ENCODE measurements at regions not wholly inside any gene's neighbourhood (a gene's known extent, or its start where the extent isn't known, plus 50 kb on each side); places are given as distances from the start of the nearest gene placed in this dataset.

GRCh38 chr4:170281027-170281426 is 191.3 kb upstream of the AADAT start:
- no peak for TF ChIP-seq CTCF (IDR thresholded peaks at IDR 0.05; ENCODE audit: low read depth, low read length)
- no peak overlapping the region for H3K4me3 ChIP-seq (ENCODE audit: low read depth, low read length)
- in situ Hi-C loops (cut with HindIII; ENCODE audit: low sequenced_read_pairs): no loop called here
- DNase-seq (ENCODE audit: low read depth, low spot score): no peak

DNA sequence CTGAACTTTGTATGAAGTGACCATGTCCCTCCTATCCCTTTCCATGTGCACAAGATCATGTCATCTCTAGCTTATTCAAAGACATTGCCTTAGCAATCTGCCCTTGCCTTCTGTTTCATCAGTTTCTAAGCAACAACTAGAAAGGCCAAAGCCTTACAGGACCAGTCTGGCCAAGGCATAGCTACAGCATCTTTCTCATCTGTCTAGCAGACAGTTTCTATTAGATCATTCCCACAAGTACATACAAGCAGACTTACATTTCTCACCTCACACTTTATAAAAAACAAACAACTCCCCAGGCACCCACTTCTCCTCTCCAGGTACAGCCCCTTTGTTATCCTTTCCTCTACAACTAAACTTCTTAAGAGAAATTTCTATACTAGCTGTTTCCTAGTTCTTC is 188.7 kb upstream of the AADAT start:
- TF ChIP-seq CTCF (IDR thresholded peaks at IDR 0.05; ENCODE audit: low read depth, low read length): no peak
- no peak for DNase-seq (ENCODE audit: low read depth, low spot score)
- in situ Hi-C loops (cut with HindIII; ENCODE audit: low sequenced_read_pairs): no loop called here
- H3K4me3 ChIP-seq (ENCODE audit: low read depth, low read length): no peak overlapping the region

DNA sequence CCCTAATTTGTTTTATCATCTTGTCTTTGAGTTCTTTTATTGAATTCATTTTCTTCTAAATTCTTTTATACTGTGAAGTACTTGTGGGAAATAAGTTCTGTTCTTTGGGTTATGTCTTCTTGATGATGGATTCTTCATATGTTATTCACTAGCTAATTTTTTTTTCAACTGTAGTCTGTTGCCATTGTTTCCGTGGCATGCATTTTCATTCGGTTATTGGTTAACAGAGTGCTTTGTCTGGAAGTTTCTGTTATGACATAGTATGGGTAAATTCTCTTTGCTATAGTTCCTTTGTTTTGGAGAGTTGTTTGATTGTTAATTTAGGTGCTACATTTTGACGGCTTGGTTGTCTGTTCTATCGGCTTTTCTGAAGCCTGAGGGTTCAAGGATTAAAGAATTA is 184.9 kb upstream of the AADAT start:
- TF ChIP-seq CTCF (IDR thresholded peaks at IDR 0.05; ENCODE audit: low read depth, low read length): no peak
- in situ Hi-C loops (cut with HindIII; ENCODE audit: low sequenced_read_pairs): no loop called here
- no peak for DNase-seq (ENCODE audit: low read depth, low spot score)
- H3K4me3 ChIP-seq (ENCODE audit: low read depth, low read length): no peak overlapping the region

DNA sequence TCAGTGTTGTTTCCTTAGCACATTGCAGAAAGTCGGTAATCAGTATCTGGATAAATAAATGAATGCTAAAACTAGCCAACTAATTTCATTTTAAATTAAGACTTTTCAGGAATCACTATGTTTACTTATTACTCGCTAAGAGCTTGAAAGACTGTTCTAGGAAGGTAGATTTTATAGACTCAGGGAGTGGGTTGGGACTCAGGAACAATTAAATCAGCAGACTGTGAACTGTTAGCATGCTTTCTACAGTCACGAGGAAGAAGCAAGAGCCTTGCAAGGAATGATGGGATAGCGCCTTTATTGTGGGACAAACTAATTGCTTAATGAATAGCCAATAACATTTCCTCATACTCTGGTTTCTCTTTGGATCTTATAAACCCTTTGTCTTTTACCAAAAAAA is 183.2 kb upstream of the AADAT start:
- no peak for DNase-seq (ENCODE audit: low read depth, low spot score)
- in situ Hi-C loops (cut with HindIII; ENCODE audit: low sequenced_read_pairs): no loop called here
- H3K4me3 ChIP-seq (ENCODE audit: low read depth, low read length): no peak overlapping the region
- no peak for TF ChIP-seq CTCF (IDR thresholded peaks at IDR 0.05; ENCODE audit: low read depth, low read length)

DNA sequence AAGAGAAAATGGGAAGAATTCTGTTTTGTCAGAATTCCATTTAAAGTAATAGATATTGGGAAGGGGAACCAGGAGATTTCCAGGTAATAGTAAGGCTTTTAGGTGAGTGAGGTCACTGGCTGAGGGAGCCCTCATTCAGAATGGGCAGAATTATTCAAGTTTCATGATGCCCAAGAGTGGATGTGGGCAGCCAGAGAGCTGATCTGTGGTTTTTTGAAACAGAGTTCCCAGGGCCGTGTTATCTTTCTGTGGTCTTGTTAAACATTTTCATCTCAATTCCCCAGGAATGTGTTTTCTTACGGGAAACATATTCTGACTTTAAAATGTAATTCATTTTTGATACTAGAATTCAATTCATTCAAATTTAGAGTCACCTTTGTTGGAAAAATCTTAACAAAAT is 182.0 kb upstream of the AADAT start:
- TF ChIP-seq CTCF (IDR thresholded peaks at IDR 0.05; ENCODE audit: low read depth, low read length): no peak
- H3K4me3 ChIP-seq (ENCODE audit: low read depth, low read length): no peak overlapping the region
- no peak for DNase-seq (ENCODE audit: low read depth, low spot score)
- in situ Hi-C loops (cut with HindIII; ENCODE audit: low sequenced_read_pairs): no loop called here

DNA sequence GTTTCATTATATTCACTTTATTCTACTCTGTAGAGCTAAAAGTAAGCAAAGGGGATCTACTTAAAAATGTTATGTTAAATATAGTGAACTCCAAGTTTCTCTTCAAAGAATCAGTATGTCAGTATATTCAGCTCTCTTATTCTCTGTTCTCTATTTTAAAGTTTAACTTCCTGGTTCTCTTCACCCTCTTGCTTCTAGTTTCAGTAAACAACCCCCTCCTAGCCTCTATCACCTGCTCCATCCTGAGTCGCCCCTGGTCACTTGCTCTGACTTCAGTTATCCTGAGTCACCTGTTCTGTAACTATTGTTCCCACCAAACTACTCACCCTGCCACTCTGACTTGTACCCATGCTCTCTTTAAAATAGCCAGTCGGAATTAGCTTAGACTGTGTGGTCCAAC is 180.9 kb upstream of the AADAT start:
- in situ Hi-C loops (cut with HindIII; ENCODE audit: low sequenced_read_pairs): no loop called here
- TF ChIP-seq CTCF (IDR thresholded peaks at IDR 0.05; ENCODE audit: low read depth, low read length): no peak
- no peak overlapping the region for H3K4me3 ChIP-seq (ENCODE audit: low read depth, low read length)
- no peak for DNase-seq (ENCODE audit: low read depth, low spot score)

DNA sequence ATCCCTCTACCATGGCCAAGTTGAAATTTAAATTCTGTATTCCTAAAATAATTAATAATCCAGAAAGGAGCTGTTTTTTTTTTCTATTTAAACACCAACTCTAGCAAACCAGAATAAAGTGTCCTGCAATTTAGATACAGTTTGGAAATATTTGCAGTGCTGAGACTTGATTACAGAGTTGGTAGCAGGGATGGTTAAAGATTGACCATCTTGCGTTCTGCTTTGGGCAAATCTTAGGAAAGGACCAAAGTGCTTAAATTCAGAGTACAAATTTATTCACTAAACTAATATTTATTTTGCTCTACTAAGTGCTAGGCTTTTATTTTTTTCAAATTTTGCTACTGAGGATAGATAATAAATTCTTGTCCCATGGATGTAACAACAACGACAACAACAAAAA is 180.2 kb upstream of the AADAT start:
- no peak overlapping the region for H3K4me3 ChIP-seq (ENCODE audit: low read depth, low read length)
- no peak for DNase-seq (ENCODE audit: low read depth, low spot score)
- TF ChIP-seq CTCF (IDR thresholded peaks at IDR 0.05; ENCODE audit: low read depth, low read length): no peak
- in situ Hi-C loops (cut with HindIII; ENCODE audit: low sequenced_read_pairs): no loop called here

Measured in astrocyte of the spinal cord (primary cell).